ENCODE measurements at regions not wholly inside any gene's neighbourhood (a gene's known extent, or its start where the extent isn't known, plus 50 kb on each side); places are given as distances from the start of the nearest gene placed in this dataset.

DNA sequence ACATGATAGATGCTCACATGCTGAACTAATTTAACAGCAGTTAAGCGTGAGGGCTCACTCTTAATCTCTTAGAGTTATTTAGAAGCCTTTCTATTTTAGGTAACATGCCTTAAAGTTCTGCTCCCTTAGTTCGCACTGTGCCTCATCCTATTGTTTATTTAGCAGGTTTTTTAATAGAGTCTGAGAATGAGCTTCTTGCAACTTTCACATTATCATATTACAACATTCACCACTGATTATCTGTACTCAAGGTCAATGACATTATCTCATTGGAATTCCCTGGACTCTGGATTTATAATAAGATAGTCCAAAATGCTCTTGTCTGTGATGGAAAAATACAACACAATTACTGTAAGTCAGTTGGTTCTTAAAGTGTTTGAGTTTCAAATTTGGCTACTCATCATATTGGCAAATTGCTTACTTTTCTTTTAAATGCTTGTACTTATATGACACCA, 183.6 kb upstream of the SLC38A2 start:
- no peaks in the 10 kb centered on the region for H4K20me1 ChIP-seq (ENCODE audit: insufficient read depth)
- H3K9me2 ChIP-seq (ENCODE audit: insufficient read depth, low read length): no peaks in the 10 kb centered on the region
- no peaks in the 10 kb centered on the region for H3K36me3 ChIP-seq (ENCODE audit: insufficient read depth, low read length)
- H3K27me3 ChIP-seq (ENCODE audit: insufficient read depth, low read depth, low read length): no peaks in the 10 kb centered on the region
- H3K4me2 ChIP-seq (ENCODE audit: low read length): no peak overlapping the region
- no peak for TF ChIP-seq SMC3 (conservative IDR thresholded peaks at IDR 0.05; ENCODE audit: poor library complexity)
- TF ChIP-seq MXI1 (conservative IDR thresholded peaks at IDR 0.05; ENCODE audit: poor library complexity, severe bottlenecking): no peak
- TF ChIP-seq, protein P1, sequence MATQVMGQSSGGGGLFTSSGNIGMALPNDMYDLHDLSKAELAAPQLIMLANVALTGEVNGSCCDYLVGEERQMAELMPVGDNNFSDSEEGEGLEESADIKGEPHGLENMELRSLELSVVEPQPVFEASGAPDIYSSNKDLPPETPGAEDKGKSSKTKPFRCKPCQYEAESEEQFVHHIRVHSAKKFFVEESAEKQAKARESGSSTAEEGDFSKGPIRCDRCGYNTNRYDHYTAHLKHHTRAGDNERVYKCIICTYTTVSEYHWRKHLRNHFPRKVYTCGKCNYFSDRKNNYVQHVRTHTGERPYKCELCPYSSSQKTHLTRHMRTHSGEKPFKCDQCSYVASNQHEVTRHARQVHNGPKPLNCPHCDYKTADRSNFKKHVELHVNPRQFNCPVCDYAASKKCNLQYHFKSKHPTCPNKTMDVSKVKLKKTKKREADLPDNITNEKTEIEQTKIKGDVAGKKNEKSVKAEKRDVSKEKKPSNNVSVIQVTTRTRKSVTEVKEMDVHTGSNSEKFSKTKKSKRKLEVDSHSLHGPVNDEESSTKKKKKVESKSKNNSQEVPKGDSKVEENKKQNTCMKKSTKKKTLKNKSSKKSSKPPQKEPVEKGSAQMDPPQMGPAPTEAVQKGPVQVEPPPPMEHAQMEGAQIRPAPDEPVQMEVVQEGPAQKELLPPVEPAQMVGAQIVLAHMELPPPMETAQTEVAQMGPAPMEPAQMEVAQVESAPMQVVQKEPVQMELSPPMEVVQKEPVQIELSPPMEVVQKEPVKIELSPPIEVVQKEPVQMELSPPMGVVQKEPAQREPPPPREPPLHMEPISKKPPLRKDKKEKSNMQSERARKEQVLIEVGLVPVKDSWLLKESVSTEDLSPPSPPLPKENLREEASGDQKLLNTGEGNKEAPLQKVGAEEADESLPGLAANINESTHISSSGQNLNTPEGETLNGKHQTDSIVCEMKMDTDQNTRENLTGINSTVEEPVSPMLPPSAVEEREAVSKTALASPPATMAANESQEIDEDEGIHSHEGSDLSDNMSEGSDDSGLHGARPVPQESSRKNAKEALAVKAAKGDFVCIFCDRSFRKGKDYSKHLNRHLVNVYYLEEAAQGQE (IDR thresholded peaks at IDR 0.05; ENCODE audit: borderline replicate concordance): no peak
- no peak for TF ChIP-seq EZH2 (IDR thresholded peaks at IDR 0.05; ENCODE audit: borderline replicate concordance, insufficient read depth, low read length, poor library complexity, severe bottlenecking)
- no peak for TF ChIP-seq TAF1 (IDR thresholded peaks at IDR 0.05; ENCODE audit: low read depth)
- TF ChIP-seq EP300 (conservative IDR thresholded peaks at IDR 0.05; ENCODE audit: poor library complexity, severe bottlenecking): no peak
- TF ChIP-seq RAD21 (conservative IDR thresholded peaks at IDR 0.05): no peak
- H3K9me3 ChIP-seq (ENCODE audit: low read length): no peaks in the 10 kb centered on the region
- H2AFZ ChIP-seq (ENCODE audit: low read depth, low read length): no peak overlapping the region
- H3K9ac ChIP-seq (ENCODE audit: low read length): no peak overlapping the region
- no peaks in the 10 kb centered on the region for H3K79me2 ChIP-seq (replicated peaks; ENCODE audit: insufficient read depth, low read length)
- H3F3A ChIP-seq (ENCODE audit: insufficient read depth, low read length, poor library complexity, severe bottlenecking): no peaks in the 10 kb centered on the region
- H3K27ac ChIP-seq (ENCODE audit: low read length): no peak overlapping the region
- no peak overlapping the region for H3K4me3 ChIP-seq (ENCODE audit: low read length)

DNA sequence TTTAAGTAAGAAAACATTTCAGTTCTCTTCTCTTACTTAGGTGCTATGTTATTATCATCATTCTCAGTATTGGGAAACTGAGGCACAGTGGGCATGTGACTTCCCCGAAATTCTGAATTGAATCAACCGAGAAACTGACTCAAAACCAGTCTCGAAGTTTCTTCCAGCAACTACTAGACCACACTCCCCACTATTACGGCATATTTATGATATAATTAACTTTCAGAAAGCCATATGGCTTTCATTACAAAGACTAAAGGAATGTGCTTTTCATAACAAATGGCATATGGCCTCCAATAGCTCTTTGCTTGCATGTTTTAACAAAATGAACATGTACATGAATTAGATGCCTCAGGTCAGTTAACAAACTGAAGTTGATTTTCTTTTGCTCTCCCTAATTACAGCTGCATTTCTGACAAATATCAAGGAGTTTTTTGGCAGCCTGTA, 182.9 kb upstream of the SLC38A2 start:
- Histone ChIP-seq H3K27ac (ENCODE audit: low read length) (no peak overlapping the region), H3K27me3 (ENCODE audit: insufficient read depth, low read depth, low read length) (no peaks in the 10 kb centered on the region), H3K9ac (ENCODE audit: low read length) (no peak overlapping the region), H3K4me2 (ENCODE audit: low read length) (no peak overlapping the region), H2AFZ (ENCODE audit: low read depth, low read length) (no peak overlapping the region), H3K36me3 (ENCODE audit: insufficient read depth, low read length) (no peaks in the 10 kb centered on the region), H4K20me1 (ENCODE audit: insufficient read depth) (no peaks in the 10 kb centered on the region), H3F3A (ENCODE audit: insufficient read depth, low read length, poor library complexity, severe bottlenecking) (no peaks in the 10 kb centered on the region), H3K79me2 (replicated peaks; ENCODE audit: insufficient read depth, low read length) (no peaks in the 10 kb centered on the region), H3K4me3 (ENCODE audit: low read length) (no peak overlapping the region), H3K9me2 (ENCODE audit: insufficient read depth, low read length) (no peaks in the 10 kb centered on the region), H3K9me3 (ENCODE audit: low read length) (no peaks in the 10 kb centered on the region)
- TF ChIP-seq POLR2AphosphoS5 (IDR thresholded peaks at IDR 0.05): no peak
- TF ChIP-seq, protein P1 (IDR thresholded peaks at IDR 0.05; ENCODE audit: borderline replicate concordance): no peak
- no peak for TF ChIP-seq SMC3 (conservative IDR thresholded peaks at IDR 0.05; ENCODE audit: poor library complexity)
- no peak for TF ChIP-seq TAF1 (IDR thresholded peaks at IDR 0.05; ENCODE audit: low read depth)
- TF ChIP-seq, protein P2, sequence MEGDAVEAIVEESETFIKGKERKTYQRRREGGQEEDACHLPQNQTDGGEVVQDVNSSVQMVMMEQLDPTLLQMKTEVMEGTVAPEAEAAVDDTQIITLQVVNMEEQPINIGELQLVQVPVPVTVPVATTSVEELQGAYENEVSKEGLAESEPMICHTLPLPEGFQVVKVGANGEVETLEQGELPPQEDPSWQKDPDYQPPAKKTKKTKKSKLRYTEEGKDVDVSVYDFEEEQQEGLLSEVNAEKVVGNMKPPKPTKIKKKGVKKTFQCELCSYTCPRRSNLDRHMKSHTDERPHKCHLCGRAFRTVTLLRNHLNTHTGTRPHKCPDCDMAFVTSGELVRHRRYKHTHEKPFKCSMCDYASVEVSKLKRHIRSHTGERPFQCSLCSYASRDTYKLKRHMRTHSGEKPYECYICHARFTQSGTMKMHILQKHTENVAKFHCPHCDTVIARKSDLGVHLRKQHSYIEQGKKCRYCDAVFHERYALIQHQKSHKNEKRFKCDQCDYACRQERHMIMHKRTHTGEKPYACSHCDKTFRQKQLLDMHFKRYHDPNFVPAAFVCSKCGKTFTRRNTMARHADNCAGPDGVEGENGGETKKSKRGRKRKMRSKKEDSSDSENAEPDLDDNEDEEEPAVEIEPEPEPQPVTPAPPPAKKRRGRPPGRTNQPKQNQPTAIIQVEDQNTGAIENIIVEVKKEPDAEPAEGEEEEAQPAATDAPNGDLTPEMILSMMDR (IDR thresholded peaks at IDR 0.05; ENCODE audit: poor library complexity, severe bottlenecking): no peak
- TF ChIP-seq RAD21 (conservative IDR thresholded peaks at IDR 0.05): no peak
- TF ChIP-seq MXI1 (conservative IDR thresholded peaks at IDR 0.05; ENCODE audit: poor library complexity, severe bottlenecking): no peak
- TF ChIP-seq EZH2 (IDR thresholded peaks at IDR 0.05; ENCODE audit: borderline replicate concordance, insufficient read depth, low read length, poor library complexity, severe bottlenecking): no peak
- TF ChIP-seq EP300 (conservative IDR thresholded peaks at IDR 0.05; ENCODE audit: poor library complexity, severe bottlenecking): no peak
